ENCODE measurements at regions not wholly inside any gene's neighbourhood (a gene's known extent, or its start where the extent isn't known, plus 50 kb on each side); places are given as distances from the start of the nearest gene placed in this dataset.

DNA sequence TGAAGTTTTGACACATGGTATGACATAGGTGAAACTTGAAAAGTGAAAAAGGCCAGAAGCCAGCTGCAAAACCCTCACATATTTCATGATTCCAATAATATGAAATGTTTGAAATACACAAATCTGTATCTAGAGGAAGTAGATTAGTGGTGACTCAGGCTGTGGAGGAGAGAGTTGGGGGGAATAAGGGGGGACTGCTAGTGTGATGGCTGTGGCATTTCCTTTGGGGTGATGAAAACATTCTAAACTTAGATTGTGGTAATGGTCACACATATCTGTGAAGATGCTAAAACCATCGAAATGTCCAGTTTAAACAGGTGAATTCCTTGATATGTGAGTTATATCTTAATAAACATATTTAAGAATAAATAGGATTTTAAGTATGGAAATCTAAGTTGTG, 343.5 kb upstream of the SFRP2 start:
- H3K27me3 Mint-ChIP-seq (ENCODE audit: low read depth): peaks cover 8% of the 10 kb centered on the region
- H4K8ac ChIP-seq (replicated peaks; ENCODE audit: insufficient read length, low read depth, low read length): no peak overlapping the region
- H4K20me1 ChIP-seq (ENCODE audit: control insufficient read depth, insufficient read depth, insufficient read length): no peaks in the 10 kb centered on the region
- H2BK5ac ChIP-seq (ENCODE audit: insufficient read length, low read length): no peak overlapping the region
- no peak overlapping the region for H3K23ac ChIP-seq (ENCODE audit: insufficient read length, low read depth, low read length)
- H2BK15ac ChIP-seq (ENCODE audit: low read depth, low read length): no peak overlapping the region
- peaks cover 2 to 18% (median 4%) of the 10 kb centered on the region in 3 experiments; a peak in 5 of 7 replicates for H3K36me3 Mint-ChIP-seq (ENCODE audit: insufficient read depth in 1 of 3, low read depth in 3 of 3)
- no peaks in the 10 kb centered on the region for H3K79me1 ChIP-seq (ENCODE audit: insufficient read depth, low read depth, low read length, poor library complexity, severe bottlenecking)
- H3K9me3 ChIP-seq (ENCODE audit: control insufficient read depth, low read depth, low read length): no peaks in the 10 kb centered on the region
- H2AFZ ChIP-seq (ENCODE audit: low read length): no peak overlapping the region
- H4K5ac ChIP-seq (ENCODE audit: insufficient read length, low read depth, low read length): no peak overlapping the region
- no peak overlapping the region for H3K9ac ChIP-seq (ENCODE audit: extremely low read depth, insufficient read length, low read length)
- no peak overlapping the region for H4K91ac ChIP-seq (ENCODE audit: insufficient read length, low read depth, low read length)
- no peaks in the 10 kb centered on the region for H3K4me1 ChIP-seq (ENCODE audit: insufficient read depth, low read length)
- no peak overlapping the region for H3K14ac ChIP-seq (ENCODE audit: insufficient read depth, low read length)
- no peak overlapping the region for H3K27ac ChIP-seq (ENCODE audit: insufficient read length, low read depth, low read length)
- no peak overlapping the region for H3K4ac ChIP-seq (ENCODE audit: low read depth, low read length)
- H2BK120ac ChIP-seq (ENCODE audit: low read depth, low read length, poor library complexity, severe bottlenecking): no peak overlapping the region
- no peaks in the 10 kb centered on the region for H3K79me2 ChIP-seq (ENCODE audit: insufficient read depth, low read length)
- no peak overlapping the region for H2BK20ac ChIP-seq (ENCODE audit: low read depth, low read length, poor library complexity, severe bottlenecking)
- TF ChIP-seq, protein P1, sequence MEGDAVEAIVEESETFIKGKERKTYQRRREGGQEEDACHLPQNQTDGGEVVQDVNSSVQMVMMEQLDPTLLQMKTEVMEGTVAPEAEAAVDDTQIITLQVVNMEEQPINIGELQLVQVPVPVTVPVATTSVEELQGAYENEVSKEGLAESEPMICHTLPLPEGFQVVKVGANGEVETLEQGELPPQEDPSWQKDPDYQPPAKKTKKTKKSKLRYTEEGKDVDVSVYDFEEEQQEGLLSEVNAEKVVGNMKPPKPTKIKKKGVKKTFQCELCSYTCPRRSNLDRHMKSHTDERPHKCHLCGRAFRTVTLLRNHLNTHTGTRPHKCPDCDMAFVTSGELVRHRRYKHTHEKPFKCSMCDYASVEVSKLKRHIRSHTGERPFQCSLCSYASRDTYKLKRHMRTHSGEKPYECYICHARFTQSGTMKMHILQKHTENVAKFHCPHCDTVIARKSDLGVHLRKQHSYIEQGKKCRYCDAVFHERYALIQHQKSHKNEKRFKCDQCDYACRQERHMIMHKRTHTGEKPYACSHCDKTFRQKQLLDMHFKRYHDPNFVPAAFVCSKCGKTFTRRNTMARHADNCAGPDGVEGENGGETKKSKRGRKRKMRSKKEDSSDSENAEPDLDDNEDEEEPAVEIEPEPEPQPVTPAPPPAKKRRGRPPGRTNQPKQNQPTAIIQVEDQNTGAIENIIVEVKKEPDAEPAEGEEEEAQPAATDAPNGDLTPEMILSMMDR (conservative IDR thresholded peaks at IDR 0.05): no peak
- no peaks in the 10 kb centered on the region for H3K27me3 ChIP-seq (ENCODE audit: insufficient read depth, low read length)
- no peaks in the 10 kb centered on the region for H3K23me2 ChIP-seq (ENCODE audit: insufficient read length, low read depth, low read length, poor library complexity, severe bottlenecking)
- no peak overlapping the region for H3K56ac ChIP-seq (ENCODE audit: insufficient read length, low read depth, low read length)
- no peak for DNase-seq
- no CpG with 5 or more reads among the region's 1 CpG for WGBS (ENCODE audit: extremely low coverage, insufficient read length, low lambda C conversion rate)
- H3K4me2 ChIP-seq (ENCODE audit: insufficient read depth, insufficient read length, low read length): no peak overlapping the region
- no peak overlapping the region for H2BK12ac ChIP-seq (ENCODE audit: insufficient read length, low read depth, low read length)
- no peak overlapping the region for H2AK5ac ChIP-seq (ENCODE audit: insufficient read length, low read length)
- no peak overlapping the region for H3K4me3 Mint-ChIP-seq
- no peak overlapping the region for H3T11ph ChIP-seq (ENCODE audit: low read length)
- H3K9me3 Mint-ChIP-seq: peaks cover 6 to 9% of the 10 kb centered on the region in 2 experiments; a peak in 3 of 5 replicates
- no peak overlapping the region for H3K27ac Mint-ChIP-seq
- no peak overlapping the region for H3K18ac ChIP-seq (ENCODE audit: insufficient read length, low read depth, low read length)
- peaks cover 12% of the 10 kb centered on the region in 2 experiments for H3K4me1 Mint-ChIP-seq

All from H9 (cell line).